A673 (cell line): ENCODE measurements at regions not wholly inside any gene's neighbourhood (a gene's known extent, or its start where the extent isn't known, plus 50 kb on each side); places are given as distances from the start of the nearest gene placed in this dataset.

Source experiments
- BruUV-seq: library from RNA; stranded (reverse); fragments of 400-500 nt; replicated peaks from 2 replicates; lab custom pipeline; 2021; lab: Mats Ljungman, UMichigan
- CTCF ChIA-PET: fragments of 300-600 bp; sonication (Branson Sonifier 250); formaldehyde crosslinking; loops from one replicate; lab custom pipeline; 2022; ENCODE audit warnings: antibody characterized with exemption; lab: Charles Lee
- POLR2A ChIA-PET: fragments of 300-600 bp; sonication (Branson Sonifier 250); formaldehyde crosslinking; loops from one replicate; lab custom pipeline; 2022; ENCODE audit warnings: antibody characterized with exemption; ENCODE audit not compliant: low non-redundant PET; lab: Charles Lee
- DNase-seq: peaks from one replicate; pipeline ENCODE4 v3.0.0-alpha.2; 2015; ENCODE audit warnings: low spot score
- H3K27ac ChIP-seq: fragments of 200-600 bp; sonication (generic); 2 replicates; pipeline ENCODE4 v1.5.1; 2016; ENCODE audit warnings: mixed run types, low read depth, mild to moderate bottlenecking, mixed read lengths, antibody characterized with exemption, low read length; ENCODE audit not compliant: poor library complexity, severe bottlenecking
- H3K27me3 ChIP-seq: fragments of 200-600 bp; sonication (generic); replicated peaks from 2 replicates; pipeline ENCODE4 v1.6.1; 2017; ENCODE audit warnings: mixed run types, low read depth, mild to moderate bottlenecking, mixed read lengths, antibody characterized with exemption, low read length; ENCODE audit not compliant: insufficient read depth, poor library complexity
- H3K36me3 ChIP-seq: fragments of 200-600 bp; sonication (generic); 2 replicates; pipeline ENCODE4 v1.6.1; 2016; ENCODE audit warnings: mixed run types, mild to moderate bottlenecking, mixed read lengths, antibody characterized with exemption, low read length; ENCODE audit not compliant: insufficient read depth, poor library complexity, severe bottlenecking
- H3K4me1 ChIP-seq: fragments of 200-600 bp; sonication (generic); 2 replicates; pipeline ENCODE4 v1.6.1; 2017; ENCODE audit warnings: mixed run types, mild to moderate bottlenecking, mixed read lengths, antibody characterized with exemption, low read length; ENCODE audit not compliant: insufficient read depth, poor library complexity, severe bottlenecking
- H3K4me3 ChIP-seq: fragments of 200-600 bp; sonication (generic); 2 replicates; pipeline ENCODE4 v1.5.1; 2016; ENCODE audit warnings: low read depth, mixed run types, mild to moderate bottlenecking, mixed read lengths, low read length; ENCODE audit not compliant: poor library complexity, severe bottlenecking
- H3K9me3 ChIP-seq: fragments of 200-600 bp; sonication (generic); 2 replicates; pipeline ENCODE4 v1.6.1; 2016; ENCODE audit warnings: mixed run types, low read depth, mild to moderate bottlenecking, mixed read lengths, antibody characterized with exemption, low read length; ENCODE audit not compliant: poor library complexity, severe bottlenecking
- EZH2 ChIP-seq: fragments of 200-600 bp; sonication (generic); IDR thresholded peaks from 2 replicates; pipeline ENCODE4 v1.6.1; 2017; ENCODE audit warnings: borderline replicate concordance, low read depth, mild to moderate bottlenecking, mixed read lengths, antibody characterized with exemption, low read length; ENCODE audit not compliant: poor library complexity, severe bottlenecking
- intact Hi-C: fragments of 100-400 bp; cut with micrococcal nuclease; formaldehyde crosslinking; loops from one replicate; pipeline ENCODE4 v1.10.0; 2022; ENCODE audit not compliant: unreplicated experiment
- TF ChIP-seq, protein P1 (sequence below): fragments of 300-800, 200-600 bp; sonication (generic); conservative IDR thresholded peaks from 2 replicates; pipeline ENCODE4 v1.5.1; 2017; ENCODE audit warnings: low read depth, mild to moderate bottlenecking, antibody characterized with exemption, low read length, moderate library complexity, mixed read lengths

- TF ChIP-seq, protein P1, sequence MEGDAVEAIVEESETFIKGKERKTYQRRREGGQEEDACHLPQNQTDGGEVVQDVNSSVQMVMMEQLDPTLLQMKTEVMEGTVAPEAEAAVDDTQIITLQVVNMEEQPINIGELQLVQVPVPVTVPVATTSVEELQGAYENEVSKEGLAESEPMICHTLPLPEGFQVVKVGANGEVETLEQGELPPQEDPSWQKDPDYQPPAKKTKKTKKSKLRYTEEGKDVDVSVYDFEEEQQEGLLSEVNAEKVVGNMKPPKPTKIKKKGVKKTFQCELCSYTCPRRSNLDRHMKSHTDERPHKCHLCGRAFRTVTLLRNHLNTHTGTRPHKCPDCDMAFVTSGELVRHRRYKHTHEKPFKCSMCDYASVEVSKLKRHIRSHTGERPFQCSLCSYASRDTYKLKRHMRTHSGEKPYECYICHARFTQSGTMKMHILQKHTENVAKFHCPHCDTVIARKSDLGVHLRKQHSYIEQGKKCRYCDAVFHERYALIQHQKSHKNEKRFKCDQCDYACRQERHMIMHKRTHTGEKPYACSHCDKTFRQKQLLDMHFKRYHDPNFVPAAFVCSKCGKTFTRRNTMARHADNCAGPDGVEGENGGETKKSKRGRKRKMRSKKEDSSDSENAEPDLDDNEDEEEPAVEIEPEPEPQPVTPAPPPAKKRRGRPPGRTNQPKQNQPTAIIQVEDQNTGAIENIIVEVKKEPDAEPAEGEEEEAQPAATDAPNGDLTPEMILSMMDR: peak; percentile 36; the same call in 1 of the 2 replicates
- TF ChIP-seq EZH2: no peak
- DNase-seq: no peak
- Histone ChIP-seq H3K36me3 (no peaks in the 10 kb centered on the region), H3K4me3 (no peak overlapping the region), H3K4me1 (peaks cover 12% of the 10 kb centered on the region), H3K27ac (no peak overlapping the region), H3K9me3 (no peaks in the 10 kb centered on the region), H3K27me3 (no peaks in the 10 kb centered on the region)
- ChIA-PET CTCF (no interaction called here), POLR2A (no interaction called here)
- BruUV-seq: no TSS peak
- intact Hi-C loops: loop anchor here (5.0 to 10.0 kb wide), 2 partner anchors 260 to 477 kb away; partner anchors contain the start of gene SEMA3A
These were observed 259.8 kb upstream of the SEMA3A start for GRCh38 chr7:84454174-84454959.

DNA sequence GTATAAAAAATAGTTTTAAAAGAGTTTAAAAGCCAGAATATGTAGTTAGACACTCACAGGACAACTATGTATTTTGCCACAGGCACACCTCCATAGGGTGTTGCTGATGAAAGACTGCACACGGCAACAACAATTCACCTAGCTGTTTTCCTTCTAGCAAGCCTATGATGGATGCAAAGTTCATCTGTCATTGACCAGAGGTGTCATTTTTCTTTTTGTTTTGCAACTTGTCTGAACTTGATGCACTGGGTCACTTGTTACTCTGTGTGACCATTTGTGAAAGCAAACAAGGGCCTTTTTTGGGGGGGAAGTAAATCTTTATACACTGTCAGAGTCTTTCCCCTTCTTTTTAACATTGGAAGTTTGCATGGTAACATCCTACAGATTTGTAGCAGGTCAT, 258.0 kb upstream of the SEMA3A start:
- Histone ChIP-seq H3K4me1 (peaks cover 12% of the 10 kb centered on the region), H3K27ac (no peak overlapping the region), H3K9me3 (peaks cover 8% of the 10 kb centered on the region), H3K4me3 (no peak overlapping the region), H3K27me3 (no peaks in the 10 kb centered on the region), H3K36me3 (no peaks in the 10 kb centered on the region)
- POLR2A ChIA-PET: no interaction called here
- TF ChIP-seq EZH2: no peak
- TF ChIP-seq, protein P1: no peak
- CTCF ChIA-PET: no interaction called here
- no TSS peak for BruUV-seq
- intact Hi-C loops: loop anchor here (5.0 to 10.0 kb wide), 2 partner anchors 258 to 475 kb away; partner anchors contain the start of gene SEMA3A
- DNase-seq: no peak

DNA sequence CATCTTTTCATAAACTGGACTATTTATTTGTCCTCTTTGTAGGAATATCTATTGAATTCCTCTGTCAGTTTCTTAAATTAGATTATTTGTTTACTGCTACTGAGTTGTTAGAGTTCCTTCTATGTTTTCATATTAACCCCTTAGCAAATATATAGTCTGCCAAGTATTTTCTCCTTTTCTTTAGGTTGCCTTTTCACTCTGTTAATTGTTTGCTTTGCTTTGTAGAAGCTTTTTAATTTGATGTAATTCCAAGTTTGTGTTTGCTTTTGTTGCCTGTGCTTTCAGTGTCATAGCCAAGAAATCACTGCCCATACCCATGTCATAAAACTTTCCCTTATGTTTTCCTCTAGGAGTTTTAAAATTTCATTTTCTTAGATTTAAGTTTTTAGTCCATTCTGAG, 256.2 kb upstream of the SEMA3A start:
- POLR2A ChIA-PET: no interaction called here
- no peak for DNase-seq
- intact Hi-C loops: loop anchor here (5.0 to 10.0 kb wide), 2 partner anchors 256 to 473 kb away; partner anchors contain the start of gene SEMA3A
- H3K36me3 ChIP-seq: no peaks in the 10 kb centered on the region
- H3K4me1 ChIP-seq: peaks cover 9% of the 10 kb centered on the region
- no peak overlapping the region for H3K4me3 ChIP-seq
- BruUV-seq: no TSS peak
- CTCF ChIA-PET: no interaction called here
- TF ChIP-seq, protein P1: no peak
- no peak for TF ChIP-seq EZH2
- H3K9me3 ChIP-seq: peaks cover 9% of the 10 kb centered on the region
- H3K27ac ChIP-seq: no peak overlapping the region
- H3K27me3 ChIP-seq: no peaks in the 10 kb centered on the region
